ENCODE measurements at regions not wholly inside any gene's neighbourhood (a gene's known extent, or its start where the extent isn't known, plus 50 kb on each side); places are given as distances from the start of the nearest gene placed in this dataset.

DNA sequence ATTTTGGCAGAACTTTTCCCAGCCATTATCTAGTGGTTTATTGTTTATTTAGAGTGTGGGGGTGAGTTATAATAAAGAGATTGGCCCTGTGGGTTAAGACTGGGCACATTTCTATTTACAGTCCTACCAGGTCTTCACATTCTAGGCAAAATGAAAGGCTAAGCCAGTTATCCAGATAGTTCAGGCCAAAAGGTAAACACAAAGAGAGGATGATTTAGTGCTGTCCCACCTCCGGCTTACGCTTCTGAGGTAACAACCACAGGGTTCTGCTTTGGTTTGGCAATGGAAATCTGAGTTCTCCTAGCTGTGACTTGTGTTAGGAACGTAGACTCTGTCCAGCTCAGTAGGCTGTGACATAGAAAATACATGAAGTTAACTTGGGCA, 50.3 kb upstream of the PTPRK start:
- H3K4me3 Mint-ChIP-seq: no peak overlapping the region
- no peak for ATAC-seq
- CTCF ChIA-PET: no interaction called here
- no peaks in the 10 kb centered on the region for H3K27me3 Mint-ChIP-seq
- POLR2A ChIA-PET: no interaction called here
- intact Hi-C loops (cut with micrococcal nuclease): no loop called here
- no peaks in the 10 kb centered on the region for H3K9me3 Mint-ChIP-seq
- TF ChIP-seq, protein P1, sequence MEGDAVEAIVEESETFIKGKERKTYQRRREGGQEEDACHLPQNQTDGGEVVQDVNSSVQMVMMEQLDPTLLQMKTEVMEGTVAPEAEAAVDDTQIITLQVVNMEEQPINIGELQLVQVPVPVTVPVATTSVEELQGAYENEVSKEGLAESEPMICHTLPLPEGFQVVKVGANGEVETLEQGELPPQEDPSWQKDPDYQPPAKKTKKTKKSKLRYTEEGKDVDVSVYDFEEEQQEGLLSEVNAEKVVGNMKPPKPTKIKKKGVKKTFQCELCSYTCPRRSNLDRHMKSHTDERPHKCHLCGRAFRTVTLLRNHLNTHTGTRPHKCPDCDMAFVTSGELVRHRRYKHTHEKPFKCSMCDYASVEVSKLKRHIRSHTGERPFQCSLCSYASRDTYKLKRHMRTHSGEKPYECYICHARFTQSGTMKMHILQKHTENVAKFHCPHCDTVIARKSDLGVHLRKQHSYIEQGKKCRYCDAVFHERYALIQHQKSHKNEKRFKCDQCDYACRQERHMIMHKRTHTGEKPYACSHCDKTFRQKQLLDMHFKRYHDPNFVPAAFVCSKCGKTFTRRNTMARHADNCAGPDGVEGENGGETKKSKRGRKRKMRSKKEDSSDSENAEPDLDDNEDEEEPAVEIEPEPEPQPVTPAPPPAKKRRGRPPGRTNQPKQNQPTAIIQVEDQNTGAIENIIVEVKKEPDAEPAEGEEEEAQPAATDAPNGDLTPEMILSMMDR (IDR thresholded peaks at IDR 0.05): no peak
- no peak overlapping the region for H3K27ac Mint-ChIP-seq
- peaks cover 3% of the 10 kb centered on the region for H3K4me1 Mint-ChIP-seq (ENCODE audit: low read depth)
- DNase-seq: no peak
- no peaks in the 10 kb centered on the region for H3K36me3 Mint-ChIP-seq (ENCODE audit: low read depth)

DNA sequence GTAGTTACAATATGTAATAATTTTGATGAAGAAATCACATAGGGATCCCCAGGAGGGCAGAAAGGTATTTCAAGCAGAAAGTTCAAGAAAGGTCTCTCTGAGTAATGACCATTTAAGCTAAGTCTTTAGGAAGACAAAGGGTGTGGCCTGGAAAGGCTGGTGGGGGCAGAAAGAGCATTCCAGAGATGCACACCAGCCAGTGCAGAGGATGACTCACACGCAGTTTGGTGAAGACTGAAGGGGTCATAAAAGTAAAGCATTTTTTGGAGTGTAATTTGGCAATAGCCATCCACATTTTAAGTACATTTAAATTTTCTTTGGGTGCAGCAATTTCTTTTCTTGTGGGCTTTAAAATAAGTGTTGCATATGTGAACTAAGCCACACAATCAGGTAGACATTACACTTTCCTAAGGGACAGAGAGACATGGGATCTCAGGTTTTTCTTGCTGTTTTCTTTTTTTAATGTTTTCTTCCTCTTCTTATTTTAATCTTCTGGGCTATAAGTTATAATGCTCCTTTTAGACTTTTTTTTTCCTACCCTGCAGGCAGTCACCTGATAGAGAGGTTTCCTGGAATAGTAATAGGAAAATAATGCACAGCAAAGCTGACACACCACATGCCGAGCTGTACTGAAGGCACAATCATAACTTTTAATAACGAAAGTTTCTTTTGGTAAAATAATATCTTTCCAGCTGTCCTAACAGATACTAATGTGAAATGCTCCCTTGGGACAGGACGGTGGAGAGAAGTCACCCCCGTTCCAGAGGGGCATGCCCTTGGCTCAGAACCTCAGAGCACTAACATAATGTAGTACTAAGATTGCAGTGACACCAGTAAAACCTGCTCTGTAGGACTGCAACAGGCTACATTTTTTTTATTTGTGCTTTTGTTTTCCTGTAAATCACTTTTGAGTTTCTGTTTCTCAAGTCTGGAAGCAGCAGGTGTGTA, 49.6 kb upstream of the PTPRK start:
- H3K4me1 Mint-ChIP-seq (ENCODE audit: low read depth): peaks cover under 1% of the 10 kb centered on the region
- intact Hi-C loops (cut with micrococcal nuclease): no loop called here
- no peak overlapping the region for H3K4me3 Mint-ChIP-seq
- no peak overlapping the region for H3K27ac Mint-ChIP-seq
- ChIA-PET POLR2A (no interaction called here), CTCF (no interaction called here)
- DNase-seq: no peak
- H3K36me3 Mint-ChIP-seq (ENCODE audit: low read depth): no peaks in the 10 kb centered on the region
- no peak for ATAC-seq
- TF ChIP-seq, protein P1 (IDR thresholded peaks at IDR 0.05): no peak
- no peaks in the 10 kb centered on the region for H3K27me3 Mint-ChIP-seq
- no peaks in the 10 kb centered on the region for H3K9me3 Mint-ChIP-seq

Measured in activated CD8-positive, alpha-beta T cell treated with anti-CD3 and anti-CD28 coated beads for 36 hours (primary cell).